ENCODE measurements at regions not wholly inside any gene's neighbourhood (a gene's known extent, or its start where the extent isn't known, plus 50 kb on each side); places are given as distances from the start of the nearest gene placed in this dataset.

DNA sequence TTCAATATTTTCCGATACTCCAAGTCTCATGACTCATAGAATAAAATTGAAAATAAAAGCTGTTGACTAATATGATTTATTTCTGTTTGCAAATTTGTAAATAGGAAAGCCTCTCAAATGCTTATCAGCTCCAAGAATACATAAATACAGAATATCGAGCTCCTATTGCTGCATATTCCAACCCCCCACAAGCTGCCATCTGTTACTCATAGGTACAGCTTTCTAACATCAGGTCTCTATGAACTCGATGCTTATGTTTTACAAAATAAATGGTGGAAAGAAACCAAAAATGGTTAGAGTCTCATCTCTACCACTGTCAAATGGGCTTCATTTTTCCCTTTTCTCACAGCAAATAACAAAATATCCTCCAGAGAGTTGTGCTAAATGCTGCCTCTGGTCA, 631.6 kb upstream of the CDH18 start:
- no peak for TF ChIP-seq NR2F6 (IDR thresholded peaks at IDR 0.05)
- no peak for TF ChIP-seq NR2F6 (CRISPR knock-in tag; IDR thresholded peaks at IDR 0.05)
- TF ChIP-seq ELF1 (CRISPR knock-in tag; IDR thresholded peaks at IDR 0.05) = no peak
- TF ChIP-seq ZNF431 (CRISPR knock-in tag; IDR thresholded peaks at IDR 0.05; ENCODE audit: borderline replicate concordance, low read depth) = no peak
- no peak for TF ChIP-seq ATAD3A (CRISPR knock-in tag; IDR thresholded peaks at IDR 0.05)
- TF ChIP-seq EZH2 (conservative IDR thresholded peaks at IDR 0.05; ENCODE audit: low read depth, low read length) = no peak
- no peak for TF ChIP-seq KLF9 (CRISPR knock-in tag; IDR thresholded peaks at IDR 0.05; ENCODE audit: low read depth)
